GM12875 (cell line): ENCODE measurements at regions not wholly inside any gene's neighbourhood (a gene's known extent, or its start where the extent isn't known, plus 50 kb on each side); places are given as distances from the start of the nearest gene placed in this dataset.

ENCODE experiments used
- H3K4me3 ChIP-seq: one replicate; pipeline ENCODE4 v1.5.1; 2011; ENCODE audit warnings: low read depth, low read length, control low read depth
- CTCF ChIP-seq: IDR thresholded peaks from 2 replicates; pipeline ENCODE4 v1.5.1; 2011; ENCODE audit warnings: low read depth, mild to moderate bottlenecking, control low read depth, inconsistent platforms, low read length, moderate library complexity, borderline replicate concordance; ENCODE audit not compliant: insufficient read depth

GRCh38 chr6:109299776-109300564, 82.3 kb downstream of the CD164 start:
- no peak overlapping the region for H3K4me3 ChIP-seq
- no peak for TF ChIP-seq CTCF

- TF ChIP-seq CTCF = no peak
- H3K4me3 ChIP-seq = no peak overlapping the region
Measured at GRCh38 chr6:109299265-109299607, 83.0 kb downstream of the CD164 start.

GRCh38 chr6:109298605-109299264, 83.5 kb downstream of the CD164 start:
- H3K4me3 ChIP-seq = no peak overlapping the region

GRCh38 chr6:109297406-109298110, 84.7 kb downstream of the CD164 start:
- TF ChIP-seq CTCF = no peak
- no peak overlapping the region for H3K4me3 ChIP-seq

More at GRCh38 chr6:109298605-109299264, 83.5 kb downstream of the CD164 start:
- no peak for TF ChIP-seq CTCF

GRCh38 chr6:109296971-109297372, 85.3 kb downstream of the CD164 start:
- no peak for TF ChIP-seq CTCF
- H3K4me3 ChIP-seq = no peak overlapping the region

- TF ChIP-seq CTCF = no peak
- no peak overlapping the region for H3K4me3 ChIP-seq
Measured at GRCh38 chr6:109296452-109296851, 85.8 kb downstream of the CD164 start.
